B cell (primary cell): ENCODE measurements at regions not wholly inside any gene's neighbourhood (a gene's known extent, or its start where the extent isn't known, plus 50 kb on each side); places are given as distances from the start of the nearest gene placed in this dataset.

Source experiments
- ATAC-seq: fragments of 200-7000 bp; cut with Tn5 transposase; one replicate; pipeline ENCODE4 v1.10.0; 2021; ENCODE audit warnings: low read depth, mild to moderate bottlenecking, moderate number of reproducible peaks, moderate library complexity
- CTCF ChIA-PET: fragments of 350-600 bp; sonication (Branson Sonifier 250); formaldehyde crosslinking; loops from one replicate; lab custom pipeline; 2021; ENCODE audit warnings: antibody characterized with exemption, inconsistent platforms; lab: Charles Lee
- POLR2A ChIA-PET: fragments of 350-600 bp; sonication (Branson Sonifier 250); formaldehyde crosslinking; loops from one replicate; lab custom pipeline; 2021; ENCODE audit warnings: antibody characterized with exemption; lab: Charles Lee
- DNase-seq: peaks from one replicate; pipeline ENCODE4 v3.0.0; 2013
- H2AFZ ChIP-seq: 2 replicates; pipeline ENCODE4 v1.6.1; 2012; ENCODE audit warnings: mild to moderate bottlenecking, low read depth, low read length; ENCODE audit not compliant: insufficient read depth, poor library complexity, severe bottlenecking
- H3K27ac ChIP-seq, 2 donors: 1 replicate in 1 of 2; 2 replicates in 1 of 2; pipeline ENCODE4 v1.5.1; 2012 to 2013; ENCODE audit warnings: low read length in 2 of 2, mild to moderate bottlenecking in 2 of 2, moderate library complexity in 1 of 2
- H3K27me3 ChIP-seq, 4 experiments: fragments of 200-600 bp in 1 of 4; sonication (generic) in 1 of 4; replicated peaks in 1 of 4; 1 replicate in 2 of 4; 2 replicates in 2 of 4; pipeline versions ENCODE4 v1.6.1 to v1.7.0; 2013 to 2016; ENCODE audit warnings: low read length in 3 of 4, mild to moderate bottlenecking in 2 of 4, mixed read lengths in 1 of 4, moderate library complexity in 1 of 4; ENCODE audit not compliant: insufficient read depth in 4 of 4, control insufficient read depth in 3 of 4; ENCODE audit errors: control extremely low read depth in 1 of 4
- H3K36me3 ChIP-seq, 2 experiments: replicated peaks in 1 of 2; 1 replicate in 1 of 2; 2 replicates in 1 of 2; pipeline versions ENCODE4 v1.6.1 to v1.7.1; 2013; ENCODE audit warnings: low read length in 1 of 2; ENCODE audit not compliant: insufficient read depth in 2 of 2, control insufficient read depth in 1 of 2; ENCODE audit errors: control extremely low read depth in 1 of 2, extremely low read depth in 1 of 2
- H3K4me1 ChIP-seq, 2 donors: fragments of 200-600 bp in 1 of 2; sonication (generic) in 1 of 2; 1 replicate in 1 of 2; 2 replicates in 1 of 2; pipeline versions ENCODE4 v1.5.1 to v1.6.1; 2013 to 2017; ENCODE audit warnings: low read length in 2 of 2; ENCODE audit not compliant: control insufficient read depth in 2 of 2, insufficient read depth in 2 of 2
- H3K4me2 ChIP-seq: replicated peaks from 2 replicates; pipeline ENCODE3; 2012; ENCODE audit warnings: mild to moderate bottlenecking, low read depth, low read length; ENCODE audit not compliant: poor library complexity, severe bottlenecking
- H3K4me3 ChIP-seq, 5 experiments: fragments of 200-600 bp in 1 of 5; sonication (generic) in 1 of 5; 1 replicate in 3 of 5; 2 replicates in 2 of 5; pipeline versions ENCODE4 v1.5.1 to v1.7.0; 2011 to 2016; ENCODE audit warnings: low read length in 4 of 5, mild to moderate bottlenecking in 4 of 5, low read depth in 2 of 5, control low read depth in 1 of 5, moderate library complexity in 1 of 5; ENCODE audit not compliant: insufficient read depth in 1 of 5; ENCODE audit errors: control extremely low read depth in 1 of 5, extremely low read depth in 1 of 5
- H3K79me2 ChIP-seq: fragments of 200-600 bp; sonication (generic); one replicate; pipeline ENCODE4 v1.6.0; 2016; ENCODE audit warnings: low read length; ENCODE audit not compliant: control insufficient read depth, insufficient read depth
- H3K9ac ChIP-seq: fragments of 200-600 bp; sonication (generic); 2 replicates; pipeline ENCODE4 v1.6.1; 2017; ENCODE audit warnings: mild to moderate bottlenecking, low read length, moderate library complexity
- H3K9me3 ChIP-seq, 3 donors: one replicate each; pipeline versions ENCODE4 v1.6.1 to v1.7.1; 2013; ENCODE audit warnings: low read length in 2 of 3; ENCODE audit not compliant: control insufficient read depth in 2 of 3, insufficient read depth in 1 of 3; ENCODE audit errors: control extremely low read depth in 1 of 3
- H4K20me1 ChIP-seq: 2 replicates; pipeline ENCODE4 v1.6.0; 2012; ENCODE audit warnings: mild to moderate bottlenecking, low read length; ENCODE audit not compliant: insufficient read depth, control insufficient read depth, poor library complexity, severe bottlenecking
- H3K27ac Mint-ChIP-seq: one replicate; pipeline ENCODE4 v1.8.0; 2021; ENCODE audit warnings: mixed read lengths
- H3K27me3 Mint-ChIP-seq: one replicate; pipeline ENCODE4 v1.8.0; 2021; ENCODE audit warnings: mixed read lengths
- H3K4me1 Mint-ChIP-seq: one replicate; pipeline ENCODE4 v1.8.0; 2021; ENCODE audit warnings: mixed read lengths
- H3K4me3 Mint-ChIP-seq: one replicate; pipeline ENCODE4 v1.8.0; 2021; ENCODE audit warnings: mixed read lengths
- H3K9me3 Mint-ChIP-seq: one replicate; pipeline ENCODE4 v1.8.0; 2022; ENCODE audit warnings: mixed read lengths; ENCODE audit not compliant: insufficient read depth
- EZH2 ChIP-seq: IDR thresholded peaks from 2 replicates; pipeline ENCODE4 v1.6.1; 2012; ENCODE audit warnings: borderline replicate concordance, low read depth, mild to moderate bottlenecking, moderate library complexity, low read length; ENCODE audit not compliant: insufficient read depth, poor library complexity, severe bottlenecking
- WGBS: methylation state at CpG from one replicate; pipeline ENCODE4 v1.1.5; 2013; ENCODE audit warnings: missing lambda C conversion rate; ENCODE audit not compliant: insufficient coverage; 5-methylcytosine and 5-hydroxymethylcytosine counted together
- intact Hi-C: fragments of 100-400 bp; cut with micrococcal nuclease; formaldehyde crosslinking; loops from one replicate; pipeline ENCODE4 v1.10.0; 2022
- TF ChIP-seq, protein P1 (sequence below): fragments of 200-600 bp; IDR thresholded peaks from one replicate; pipeline ENCODE4 v1.8.0; 2022; ENCODE audit warnings: antibody characterized with exemption, mild to moderate bottlenecking

DNA sequence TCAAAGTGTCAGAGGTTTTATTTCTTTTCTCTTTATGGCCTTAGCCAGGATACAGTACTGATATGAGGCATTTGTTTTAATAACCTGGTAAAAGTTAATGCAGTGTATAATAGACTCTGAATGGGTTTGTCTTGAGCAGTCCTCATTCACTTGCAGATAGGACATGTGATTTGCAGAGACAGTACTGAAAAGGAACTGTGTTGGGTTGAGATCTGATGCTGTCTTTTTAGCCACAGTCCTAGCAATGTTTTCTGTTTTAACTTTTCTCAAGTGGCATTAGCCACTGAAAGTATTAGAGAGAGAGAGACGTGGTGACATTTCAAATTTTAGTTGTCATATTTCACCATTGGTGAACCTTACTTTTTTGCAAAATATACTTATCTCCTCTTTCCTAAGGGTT, 547.2 kb upstream of the MAN1A1 start:
- H3K4me2 ChIP-seq: no peak overlapping the region
- H3K27me3 ChIP-seq: no peaks in the 10 kb centered on the region
- H2AFZ ChIP-seq: no peak overlapping the region
- ChIA-PET CTCF (no interaction called here), POLR2A (no interaction called here)
- Mint-ChIP-seq H3K27me3 (no peaks in the 10 kb centered on the region), H3K9me3 (no peaks in the 10 kb centered on the region), H3K27ac (no peak overlapping the region), H3K4me3 (no peak overlapping the region), H3K4me1 (peaks cover 3% of the 10 kb centered on the region)
- H4K20me1 ChIP-seq: no peaks in the 10 kb centered on the region
- TF ChIP-seq, protein P1, sequence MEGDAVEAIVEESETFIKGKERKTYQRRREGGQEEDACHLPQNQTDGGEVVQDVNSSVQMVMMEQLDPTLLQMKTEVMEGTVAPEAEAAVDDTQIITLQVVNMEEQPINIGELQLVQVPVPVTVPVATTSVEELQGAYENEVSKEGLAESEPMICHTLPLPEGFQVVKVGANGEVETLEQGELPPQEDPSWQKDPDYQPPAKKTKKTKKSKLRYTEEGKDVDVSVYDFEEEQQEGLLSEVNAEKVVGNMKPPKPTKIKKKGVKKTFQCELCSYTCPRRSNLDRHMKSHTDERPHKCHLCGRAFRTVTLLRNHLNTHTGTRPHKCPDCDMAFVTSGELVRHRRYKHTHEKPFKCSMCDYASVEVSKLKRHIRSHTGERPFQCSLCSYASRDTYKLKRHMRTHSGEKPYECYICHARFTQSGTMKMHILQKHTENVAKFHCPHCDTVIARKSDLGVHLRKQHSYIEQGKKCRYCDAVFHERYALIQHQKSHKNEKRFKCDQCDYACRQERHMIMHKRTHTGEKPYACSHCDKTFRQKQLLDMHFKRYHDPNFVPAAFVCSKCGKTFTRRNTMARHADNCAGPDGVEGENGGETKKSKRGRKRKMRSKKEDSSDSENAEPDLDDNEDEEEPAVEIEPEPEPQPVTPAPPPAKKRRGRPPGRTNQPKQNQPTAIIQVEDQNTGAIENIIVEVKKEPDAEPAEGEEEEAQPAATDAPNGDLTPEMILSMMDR: no peak
- no peak for TF ChIP-seq EZH2
- ATAC-seq (no peak), DNase-seq (no peak)
- no peak overlapping the region for H3K9ac ChIP-seq
- H3K4me3 ChIP-seq: no peak overlapping the region
- no peaks in the 10 kb centered on the region for H3K4me1 ChIP-seq
- no peaks in the 10 kb centered on the region for H3K79me2 ChIP-seq
- no peak overlapping the region for H3K27ac ChIP-seq
- no CpG with 5 or more reads among the region's 1 CpG for WGBS
- H3K9me3 ChIP-seq: no peaks in the 10 kb centered on the region
- intact Hi-C loops: no loop called here
- H3K36me3 ChIP-seq: no peaks in the 10 kb centered on the region

DNA sequence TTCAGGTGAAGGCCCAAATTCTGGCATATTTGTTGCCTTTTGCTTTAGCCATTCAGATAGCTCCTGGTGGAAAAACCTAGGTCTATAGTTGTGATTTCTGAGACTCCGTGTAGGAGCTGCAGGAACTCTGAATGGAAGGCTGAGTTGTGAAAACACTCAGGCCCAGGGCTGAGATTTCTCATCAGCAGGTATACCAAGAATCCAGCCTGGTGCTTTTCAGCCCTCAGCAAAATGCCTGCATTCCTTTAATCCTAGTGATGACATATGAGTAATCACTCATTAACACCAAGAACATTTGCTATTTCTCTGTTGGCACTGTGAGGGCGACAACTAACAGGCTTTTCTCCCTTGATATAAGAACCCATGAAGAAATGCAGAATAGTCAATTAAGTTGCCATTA, 546.1 kb upstream of the MAN1A1 start:
- no peaks in the 10 kb centered on the region for H3K36me3 ChIP-seq
- H3K9me3 Mint-ChIP-seq: no peaks in the 10 kb centered on the region
- H3K4me3 Mint-ChIP-seq: no peak overlapping the region
- H3K4me2 ChIP-seq: no peak overlapping the region
- H2AFZ ChIP-seq: no peak overlapping the region
- TF ChIP-seq, protein P1: no peak
- TF ChIP-seq EZH2: no peak
- H3K4me1 Mint-ChIP-seq: peaks cover 3% of the 10 kb centered on the region
- intact Hi-C loops: no loop called here
- H3K4me1 ChIP-seq: no peaks in the 10 kb centered on the region
- H3K79me2 ChIP-seq: no peaks in the 10 kb centered on the region
- H3K27me3 ChIP-seq: no peaks in the 10 kb centered on the region
- no peak overlapping the region for H3K4me3 ChIP-seq
- no peak overlapping the region for H3K27ac ChIP-seq
- WGBS: 100% methylated on average over 1 of the region's 2 CpGs
- no peak overlapping the region for H3K27ac Mint-ChIP-seq
- ChIA-PET CTCF (no interaction called here), POLR2A (no interaction called here)
- H4K20me1 ChIP-seq: no peaks in the 10 kb centered on the region
- H3K27me3 Mint-ChIP-seq: no peaks in the 10 kb centered on the region
- H3K9me3 ChIP-seq: no peaks in the 10 kb centered on the region
- DNase-seq (no peak), ATAC-seq (no peak)
- H3K9ac ChIP-seq: no peak overlapping the region
